WTC11 (cell line): ENCODE measurements at regions not wholly inside any gene's neighbourhood (a gene's known extent, or its start where the extent isn't known, plus 50 kb on each side); places are given as distances from the start of the nearest gene placed in this dataset.

Source experiments
- ATAC-seq: fragments of 200-7000 bp; cut with Tn5 transposase; 2 replicates; pipeline ENCODE4 v1.10.0; 2021; ENCODE audit warnings: mild to moderate bottlenecking, moderate library complexity
- CTCF ChIA-PET: fragments of 300-600 bp; sonication (Branson Sonifier 250); formaldehyde crosslinking; loops from one replicate; lab custom pipeline; 2021; ENCODE audit warnings: antibody characterized with exemption; lab: Charles Lee
- POLR2A ChIA-PET: fragments of 350-600 bp; sonication (Branson Sonifier 250); formaldehyde crosslinking; loops from one replicate; lab custom pipeline; 2021; ENCODE audit warnings: antibody characterized with exemption; lab: Charles Lee
- DNase-seq: peaks from one replicate; pipeline ENCODE4 v3.0.0; 2021; ENCODE audit warnings: low spot score
- H3K27ac Mint-ChIP-seq: 2 replicates; pipeline ENCODE4 v1.8.0; 2021; ENCODE audit warnings: mixed read lengths
- H3K27me3 Mint-ChIP-seq: 2 replicates; pipeline ENCODE4 v1.8.0; 2021; ENCODE audit warnings: low read depth, mild to moderate bottlenecking, moderate library complexity, mixed read lengths
- H3K36me3 Mint-ChIP-seq: 2 replicates; pipeline ENCODE4 v1.8.0; 2021; ENCODE audit warnings: mixed read lengths
- H3K4me1 Mint-ChIP-seq: 2 replicates; pipeline ENCODE4 v1.8.0; 2022; ENCODE audit warnings: mixed read lengths
- H3K4me3 Mint-ChIP-seq: 2 replicates; pipeline ENCODE4 v1.8.0; 2021; ENCODE audit warnings: mild to moderate bottlenecking, moderate library complexity, mixed read lengths
- H3K9me3 Mint-ChIP-seq: 2 replicates; pipeline ENCODE4 v1.8.0; 2021; ENCODE audit warnings: mixed read lengths
- CREM ChIP-seq: sonication (generic); formaldehyde crosslinking; IDR thresholded peaks from 2 replicates; pipeline ENCODE4 v1.8.1; 2022; ENCODE audit warnings: mild to moderate bottlenecking, missing genetic modification reagents, moderate library complexity
- HMGXB4 ChIP-seq: sonication (generic); formaldehyde crosslinking; IDR thresholded peaks from 2 replicates; pipeline ENCODE4 v1.8.1; 2023; ENCODE audit warnings: mild to moderate bottlenecking, moderate library complexity, missing genetic modification reagents
- NFATC4 ChIP-seq: fragments of 250-450 bp; sonication (Bioruptor Pico); IDR thresholded peaks from 2 replicates; pipeline ENCODE4 v1.9.0; 2021; ENCODE audit warnings: mild to moderate bottlenecking
- OVOL2 ChIP-seq: fragments of 250-450 bp; sonication (Bioruptor Pico); IDR thresholded peaks from 2 replicates; pipeline ENCODE4 v1.9.0; 2021; ENCODE audit warnings: mild to moderate bottlenecking, borderline replicate concordance
- RORB ChIP-seq: fragments of 250-450 bp; sonication (Bioruptor Pico); IDR thresholded peaks from 2 replicates; pipeline ENCODE4 v1.9.0; 2021; ENCODE audit warnings: mild to moderate bottlenecking
- STAT6 ChIP-seq: sonication (generic); formaldehyde crosslinking; conservative IDR thresholded peaks from 2 replicates; pipeline ENCODE4 v1.8.1; 2023; ENCODE audit warnings: mild to moderate bottlenecking, low read depth, missing genetic modification reagents, moderate library complexity
- TCF7 ChIP-seq: sonication (generic); formaldehyde crosslinking; IDR thresholded peaks from 2 replicates; pipeline ENCODE4 v1.8.0; 2022; ENCODE audit warnings: mild to moderate bottlenecking, low read depth, missing genetic modification reagents, moderate library complexity
- TF ChIP-seq, protein P1 (sequence below): sonication (generic); formaldehyde crosslinking; IDR thresholded peaks from 2 replicates; pipeline ENCODE4 v1.8.0; 2022; ENCODE audit warnings: missing genetic modification reagents
- TF ChIP-seq, protein P2 (sequence below): sonication (generic); formaldehyde crosslinking; IDR thresholded peaks from 2 replicates; pipeline ENCODE4 v1.8.0; 2022; ENCODE audit warnings: mild to moderate bottlenecking, missing genetic modification reagents
- TF ChIP-seq, protein P3 (sequence below): fragments of 250-450 bp; sonication (Bioruptor Pico); IDR thresholded peaks from 2 replicates; pipeline ENCODE4 v2.1.2; 2022; ENCODE audit warnings: mild to moderate bottlenecking, moderate library complexity
- TF ChIP-seq, protein P4 (sequence below): fragments of 250-450 bp; sonication (Bioruptor Pico); IDR thresholded peaks from 2 replicates; pipeline ENCODE4 v1.9.0; 2021; ENCODE audit warnings: mild to moderate bottlenecking
- TF ChIP-seq, protein P5 (sequence below): sonication (generic); formaldehyde crosslinking; IDR thresholded peaks from 2 replicates; pipeline ENCODE4 v1.8.1; 2022; ENCODE audit warnings: missing genetic modification reagents, borderline replicate concordance

DNA sequence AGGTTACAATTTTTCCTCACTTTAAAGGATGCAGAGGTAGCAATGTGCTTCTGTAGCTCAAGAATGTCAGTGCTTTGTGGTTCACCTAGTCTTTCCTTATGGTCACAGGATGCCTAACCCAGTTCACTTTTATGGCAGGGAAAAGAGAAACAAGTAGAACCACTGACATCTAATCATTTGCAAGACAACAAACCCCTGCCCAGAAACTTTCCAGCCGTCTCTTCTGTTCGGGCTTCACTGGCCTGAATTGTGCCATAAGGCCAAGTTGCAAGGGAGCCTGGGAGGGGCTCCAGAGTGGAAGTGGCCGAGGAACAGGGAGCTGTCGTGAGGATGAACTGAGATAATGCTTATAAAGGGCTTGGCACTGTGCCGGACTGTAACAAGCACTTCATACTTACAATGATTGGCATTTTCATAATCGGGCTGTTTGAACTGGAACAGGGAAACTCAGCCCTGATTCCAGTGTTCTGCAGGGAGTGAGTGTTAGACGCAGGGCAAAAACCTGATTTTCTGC lies 212.6 kb downstream of the BCAS1 start (continued):
- TF ChIP-seq HMGXB4 (CRISPR knock-in tag): no peak
- no peak for TF ChIP-seq CREM (CRISPR knock-in tag)
- no peak for TF ChIP-seq RORB (CRISPR knock-in tag)
- TF ChIP-seq, protein P1, sequence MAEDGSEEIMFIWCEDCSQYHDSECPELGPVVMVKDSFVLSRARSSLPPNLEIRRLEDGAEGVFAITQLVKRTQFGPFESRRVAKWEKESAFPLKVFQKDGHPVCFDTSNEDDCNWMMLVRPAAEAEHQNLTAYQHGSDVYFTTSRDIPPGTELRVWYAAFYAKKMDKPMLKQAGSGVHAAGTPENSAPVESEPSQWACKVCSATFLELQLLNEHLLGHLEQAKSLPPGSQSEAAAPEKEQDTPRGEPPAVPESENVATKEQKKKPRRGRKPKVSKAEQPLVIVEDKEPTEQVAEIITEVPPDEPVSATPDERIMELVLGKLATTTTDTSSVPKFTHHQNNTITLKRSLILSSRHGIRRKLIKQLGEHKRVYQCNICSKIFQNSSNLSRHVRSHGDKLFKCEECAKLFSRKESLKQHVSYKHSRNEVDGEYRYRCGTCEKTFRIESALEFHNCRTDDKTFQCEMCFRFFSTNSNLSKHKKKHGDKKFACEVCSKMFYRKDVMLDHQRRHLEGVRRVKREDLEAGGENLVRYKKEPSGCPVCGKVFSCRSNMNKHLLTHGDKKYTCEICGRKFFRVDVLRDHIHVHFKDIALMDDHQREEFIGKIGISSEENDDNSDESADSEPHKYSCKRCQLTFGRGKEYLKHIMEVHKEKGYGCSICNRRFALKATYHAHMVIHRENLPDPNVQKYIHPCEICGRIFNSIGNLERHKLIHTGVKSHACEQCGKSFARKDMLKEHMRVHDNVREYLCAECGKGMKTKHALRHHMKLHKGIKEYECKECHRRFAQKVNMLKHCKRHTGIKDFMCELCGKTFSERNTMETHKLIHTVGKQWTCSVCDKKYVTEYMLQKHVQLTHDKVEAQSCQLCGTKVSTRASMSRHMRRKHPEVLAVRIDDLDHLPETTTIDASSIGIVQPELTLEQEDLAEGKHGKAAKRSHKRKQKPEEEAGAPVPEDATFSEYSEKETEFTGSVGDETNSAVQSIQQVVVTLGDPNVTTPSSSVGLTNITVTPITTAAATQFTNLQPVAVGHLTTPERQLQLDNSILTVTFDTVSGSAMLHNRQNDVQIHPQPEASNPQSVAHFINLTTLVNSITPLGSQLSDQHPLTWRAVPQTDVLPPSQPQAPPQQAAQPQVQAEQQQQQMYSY: no peak
- TF ChIP-seq, protein P2, sequence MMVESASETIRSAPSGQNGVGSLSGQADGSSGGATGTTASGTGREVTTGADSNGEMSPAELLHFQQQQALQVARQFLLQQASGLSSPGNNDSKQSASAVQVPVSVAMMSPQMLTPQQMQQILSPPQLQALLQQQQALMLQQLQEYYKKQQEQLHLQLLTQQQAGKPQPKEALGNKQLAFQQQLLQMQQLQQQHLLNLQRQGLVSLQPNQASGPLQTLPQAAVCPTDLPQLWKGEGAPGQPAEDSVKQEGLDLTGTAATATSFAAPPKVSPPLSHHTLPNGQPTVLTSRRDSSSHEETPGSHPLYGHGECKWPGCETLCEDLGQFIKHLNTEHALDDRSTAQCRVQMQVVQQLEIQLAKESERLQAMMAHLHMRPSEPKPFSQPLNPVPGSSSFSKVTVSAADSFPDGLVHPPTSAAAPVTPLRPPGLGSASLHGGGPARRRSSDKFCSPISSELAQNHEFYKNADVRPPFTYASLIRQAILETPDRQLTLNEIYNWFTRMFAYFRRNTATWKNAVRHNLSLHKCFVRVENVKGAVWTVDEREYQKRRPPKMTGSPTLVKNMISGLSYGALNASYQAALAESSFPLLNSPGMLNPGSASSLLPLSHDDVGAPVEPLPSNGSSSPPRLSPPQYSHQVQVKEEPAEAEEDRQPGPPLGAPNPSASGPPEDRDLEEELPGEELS (CRISPR knock-in tag): no peak
- TF ChIP-seq STAT6: no peak
- TF ChIP-seq, protein P3, sequence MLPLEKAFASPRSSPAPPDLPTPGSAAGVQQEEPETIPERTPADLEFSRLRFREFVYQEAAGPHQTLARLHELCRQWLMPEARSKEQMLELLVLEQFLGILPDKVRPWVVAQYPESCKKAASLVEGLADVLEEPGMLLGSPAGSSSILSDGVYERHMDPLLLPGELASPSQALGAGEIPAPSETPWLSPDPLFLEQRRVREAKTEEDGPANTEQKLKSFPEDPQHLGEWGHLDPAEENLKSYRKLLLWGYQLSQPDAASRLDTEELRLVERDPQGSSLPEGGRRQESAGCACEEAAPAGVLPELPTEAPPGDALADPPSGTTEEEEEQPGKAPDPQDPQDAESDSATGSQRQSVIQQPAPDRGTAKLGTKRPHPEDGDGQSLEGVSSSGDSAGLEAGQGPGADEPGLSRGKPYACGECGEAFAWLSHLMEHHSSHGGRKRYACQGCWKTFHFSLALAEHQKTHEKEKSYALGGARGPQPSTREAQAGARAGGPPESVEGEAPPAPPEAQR (CRISPR knock-in tag): no peak
- TF ChIP-seq TCF7 (CRISPR knock-in tag): no peak
- TF ChIP-seq, all 79 proteins: peak for 0

DNA sequence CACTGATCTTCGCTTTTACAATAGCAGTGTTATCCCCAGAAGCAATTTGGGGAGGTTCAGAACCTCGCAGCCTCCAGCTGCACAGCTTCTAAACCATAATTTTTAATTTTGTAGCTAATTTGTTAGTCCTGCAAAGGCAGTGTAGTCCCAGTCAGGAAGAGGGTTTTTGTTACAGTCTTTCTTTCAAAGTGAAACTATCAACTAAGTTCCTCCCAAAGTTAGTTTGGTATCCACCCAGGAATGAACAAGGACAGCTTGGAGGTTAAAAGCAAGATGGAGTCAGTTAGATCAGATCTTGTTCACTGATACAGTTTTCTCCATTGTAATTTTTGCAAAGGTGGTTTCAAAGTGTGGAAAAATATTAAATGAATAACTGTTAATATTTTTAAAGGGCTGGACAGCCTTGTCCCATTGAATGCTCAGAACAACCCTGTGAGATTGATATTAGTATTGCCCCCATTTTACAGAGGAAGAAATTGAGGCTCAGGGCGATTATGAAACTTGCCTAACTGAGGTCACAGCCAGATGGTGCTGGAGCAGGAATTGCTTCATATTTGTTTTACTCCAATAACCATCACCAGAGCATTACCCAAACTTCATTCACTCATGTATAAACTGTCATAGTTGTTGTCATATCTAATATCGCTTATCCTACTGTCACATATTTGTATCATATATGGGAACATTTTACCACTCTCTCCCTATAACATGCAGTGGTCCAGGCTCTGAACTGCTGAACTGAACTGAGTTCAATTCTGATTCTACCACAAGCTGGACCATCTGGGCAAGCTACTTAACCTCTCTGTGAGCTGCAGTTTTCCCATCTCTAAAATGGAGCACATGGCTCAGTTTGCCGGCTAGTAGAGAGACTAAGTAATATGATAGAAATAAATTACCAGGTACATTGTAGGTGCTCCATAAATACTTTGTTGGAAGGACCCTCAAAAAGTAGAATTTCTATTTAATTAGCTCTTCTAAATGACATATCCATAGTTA lies 213.8 kb downstream of the BCAS1 start:
- Mint-ChIP-seq H3K27ac (peak overlapping the region; percentile 77; the same call in 1 of the 2 replicates), H3K36me3 (peaks cover 8% of the 10 kb centered on the region), H3K4me3 (no peak overlapping the region), H3K27me3 (peaks cover 5% of the 10 kb centered on the region; the same call in 1 of the 2 replicates), H3K4me1 (peaks cover 42% of the 10 kb centered on the region), H3K9me3 (peaks cover 6% of the 10 kb centered on the region)
- CTCF ChIA-PET: interaction anchor here (1.0 kb wide), 1 partner anchor 59 kb away, joined by 3 read pairs; no protein-coding TSS in a partner anchor
- POLR2A ChIA-PET: no interaction called here
- DNase-seq (no peak), ATAC-seq (no peak)
- TF ChIP-seq NFATC4 (CRISPR knock-in tag) (no peak), HMGXB4 (CRISPR knock-in tag) (no peak), OVOL2 (CRISPR knock-in tag) (no peak)
- TF ChIP-seq, protein P4, sequence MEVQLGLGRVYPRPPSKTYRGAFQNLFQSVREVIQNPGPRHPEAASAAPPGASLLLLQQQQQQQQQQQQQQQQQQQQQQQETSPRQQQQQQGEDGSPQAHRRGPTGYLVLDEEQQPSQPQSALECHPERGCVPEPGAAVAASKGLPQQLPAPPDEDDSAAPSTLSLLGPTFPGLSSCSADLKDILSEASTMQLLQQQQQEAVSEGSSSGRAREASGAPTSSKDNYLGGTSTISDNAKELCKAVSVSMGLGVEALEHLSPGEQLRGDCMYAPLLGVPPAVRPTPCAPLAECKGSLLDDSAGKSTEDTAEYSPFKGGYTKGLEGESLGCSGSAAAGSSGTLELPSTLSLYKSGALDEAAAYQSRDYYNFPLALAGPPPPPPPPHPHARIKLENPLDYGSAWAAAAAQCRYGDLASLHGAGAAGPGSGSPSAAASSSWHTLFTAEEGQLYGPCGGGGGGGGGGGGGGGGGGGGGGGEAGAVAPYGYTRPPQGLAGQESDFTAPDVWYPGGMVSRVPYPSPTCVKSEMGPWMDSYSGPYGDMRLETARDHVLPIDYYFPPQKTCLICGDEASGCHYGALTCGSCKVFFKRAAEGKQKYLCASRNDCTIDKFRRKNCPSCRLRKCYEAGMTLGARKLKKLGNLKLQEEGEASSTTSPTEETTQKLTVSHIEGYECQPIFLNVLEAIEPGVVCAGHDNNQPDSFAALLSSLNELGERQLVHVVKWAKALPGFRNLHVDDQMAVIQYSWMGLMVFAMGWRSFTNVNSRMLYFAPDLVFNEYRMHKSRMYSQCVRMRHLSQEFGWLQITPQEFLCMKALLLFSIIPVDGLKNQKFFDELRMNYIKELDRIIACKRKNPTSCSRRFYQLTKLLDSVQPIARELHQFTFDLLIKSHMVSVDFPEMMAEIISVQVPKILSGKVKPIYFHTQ (CRISPR knock-in tag): no peak
- TF ChIP-seq, protein P5, sequence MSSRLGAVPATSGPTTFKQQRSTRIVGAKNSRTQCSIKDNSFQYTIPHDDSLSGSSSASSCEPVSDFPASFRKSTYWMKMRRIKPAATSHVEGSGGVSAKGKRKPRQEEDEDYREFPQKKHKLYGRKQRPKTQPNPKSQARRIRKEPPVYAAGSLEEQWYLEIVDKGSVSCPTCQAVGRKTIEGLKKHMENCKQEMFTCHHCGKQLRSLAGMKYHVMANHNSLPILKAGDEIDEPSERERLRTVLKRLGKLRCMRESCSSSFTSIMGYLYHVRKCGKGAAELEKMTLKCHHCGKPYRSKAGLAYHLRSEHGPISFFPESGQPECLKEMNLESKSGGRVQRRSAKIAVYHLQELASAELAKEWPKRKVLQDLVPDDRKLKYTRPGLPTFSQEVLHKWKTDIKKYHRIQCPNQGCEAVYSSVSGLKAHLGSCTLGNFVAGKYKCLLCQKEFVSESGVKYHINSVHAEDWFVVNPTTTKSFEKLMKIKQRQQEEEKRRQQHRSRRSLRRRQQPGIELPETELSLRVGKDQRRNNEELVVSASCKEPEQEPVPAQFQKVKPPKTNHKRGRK (CRISPR knock-in tag): no peak
